GM12878 (cell line): ENCODE measurements at regions not wholly inside any gene's neighbourhood (a gene's known extent, or its start where the extent isn't known, plus 50 kb on each side); places are given as distances from the start of the nearest gene placed in this dataset.

Source experiments
- ATAC-seq: fragments of 200-7000 bp; cut with Tn5 transposase; 3 replicates; pipeline ENCODE4 v1.9.1; 2020; ENCODE audit warnings: mild to moderate bottlenecking, moderate library complexity
- BruUV-seq: library from RNA; stranded (reverse); fragments of 400-500 nt; replicated peaks from 2 replicates; lab custom pipeline; 2021; lab: Mats Ljungman, UMichigan
- CTCF ChIA-PET: fragments of 300-600 bp; sonication (Branson Sonifier 250); formaldehyde crosslinking; extraction: SDS; loops from one replicate; lab custom pipeline; 2021; ENCODE audit warnings: inconsistent platforms; lab: Yijun Ruan, JAX
- POLR2A ChIA-PET: fragments of 350-600 bp; formaldehyde crosslinking; extraction: SDS; loops from one replicate; lab custom pipeline; 2021; ENCODE audit warnings: inconsistent platforms; lab: Charles Lee
- RAD21 ChIA-PET: fragments of 300-600 bp; sonication (Branson Sonifier 250); formaldehyde crosslinking; loops from one replicate; lab custom pipeline; 2023; ENCODE audit warnings: antibody characterized with exemption; ENCODE audit not compliant: unreplicated experiment; lab: Charles Lee
- SMC1A ChIA-PET: fragments of 300-600 bp; sonication (Branson Sonifier 250); formaldehyde crosslinking; loops from one replicate; lab custom pipeline; 2023; ENCODE audit not compliant: unreplicated experiment, uncharacterized antibody; lab: Charles Lee
- DNase-seq: peaks from one replicate; pipeline ENCODE4 v3.0.0-alpha.2; 2011; ENCODE audit warnings: low read depth, low spot score
- FAIRE-seq: peaks from 3 replicates; lab custom pipeline; 2011; peaks lifted over from hg19 to GRCh38; lab: Jason Lieb, UNC
- H2AFZ ChIP-seq: 2 replicates; pipeline ENCODE4 v1.6.0; 2011; ENCODE audit warnings: low read depth, low read length, control low read depth; ENCODE audit not compliant: control insufficient read depth
- H3K27ac ChIP-seq: 2 replicates; pipeline ENCODE4 v1.5.1; 2011; ENCODE audit warnings: control low read depth; ENCODE audit not compliant: control insufficient read depth, insufficient read depth
- H3K27me3 ChIP-seq, 2 experiments: replicated peaks in 1 of 2; 2 replicates each; pipeline versions ENCODE4 v1.6.0 to v1.6.1; 2011; ENCODE audit warnings: low read length in 1 of 2; ENCODE audit not compliant: control insufficient read depth in 2 of 2, insufficient read depth in 2 of 2
- H3K36me3 ChIP-seq, 2 experiments: 2 replicates each; pipeline ENCODE4 v1.5.1; 2011; ENCODE audit warnings: low read length in 1 of 2; ENCODE audit not compliant: control insufficient read depth in 2 of 2, insufficient read depth in 2 of 2
- H3K4me1 ChIP-seq: 2 replicates; pipeline ENCODE4 v1.6.1; 2011; ENCODE audit warnings: mild to moderate bottlenecking, low read length, moderate library complexity, mixed read lengths; ENCODE audit not compliant: control insufficient read depth, insufficient read depth
- H3K4me2 ChIP-seq: 2 replicates; pipeline ENCODE4 v1.6.0; 2011; ENCODE audit warnings: control low read depth; ENCODE audit not compliant: control insufficient read depth, insufficient read depth
- H3K4me3 ChIP-seq: fragments of 200-600 bp; sonication (generic); 2 replicates; pipeline ENCODE4 v1.5.1; 2016
- H3K79me2 ChIP-seq: 2 replicates; pipeline ENCODE4 v1.6.0; 2011; ENCODE audit warnings: low read length; ENCODE audit not compliant: control insufficient read depth, insufficient read depth
- H3K9ac ChIP-seq: 2 replicates; pipeline ENCODE4 v1.8.0; 2011; ENCODE audit warnings: low read length, control low read depth, mixed read lengths; ENCODE audit not compliant: control insufficient read depth, insufficient read depth
- H3K9me3 ChIP-seq: replicated peaks from 3 replicates; pipeline ENCODE4 v1.5.1; 2011; ENCODE audit warnings: mild to moderate bottlenecking, low read length; ENCODE audit not compliant: control insufficient read depth, insufficient read depth
- H4K20me1 ChIP-seq: 2 replicates; pipeline ENCODE4 v1.6.0; 2011; ENCODE audit not compliant: control insufficient read depth, insufficient read depth
- ATF7 ChIP-seq: fragments of 450-650 bp; IDR thresholded peaks from 2 replicates; pipeline ENCODE4 v1.6.1; 2016; ENCODE audit warnings: low read depth, mild to moderate bottlenecking
- BHLHE40 ChIP-seq, 2 experiments: fragments of 450-650 bp in 1 of 2; IDR thresholded peaks; 2 replicates each; pipeline ENCODE4 v1.6.1; 2011 to 2017; ENCODE audit warnings: low read depth in 2 of 2, borderline replicate concordance in 1 of 2, improper control_type of control experiment in 1 of 2, low read length in 1 of 2, mild to moderate bottlenecking in 1 of 2
- CBX5 ChIP-seq: sonication (generic); IDR thresholded peaks from 2 replicates; pipeline ENCODE4 v1.6.1; 2016; ENCODE audit warnings: low read depth, moderate library complexity, mild to moderate bottlenecking, inconsistent platforms
- CREM ChIP-seq: IDR thresholded peaks from 2 replicates; pipeline ENCODE4 v1.6.1; 2014; ENCODE audit warnings: antibody characterized with exemption, low read depth
- CTCF ChIP-seq, 3 experiments: IDR thresholded peaks in 2 of 3; conservative IDR thresholded peaks in 1 of 3; 2 replicates each; pipeline ENCODE4 v1.5.1; 2011; ENCODE audit warnings: low read depth in 3 of 3, low read length in 3 of 3, mild to moderate bottlenecking in 3 of 3, control low read depth in 2 of 3, moderate library complexity in 2 of 3, inconsistent platforms in 1 of 3, mixed read lengths in 1 of 3; ENCODE audit not compliant: control insufficient read depth in 2 of 3, insufficient read depth in 1 of 3; ENCODE audit errors: extremely low read depth in 1 of 3
- DPF2 ChIP-seq: fragments of 450-650 bp; IDR thresholded peaks from 2 replicates; pipeline ENCODE4 v1.6.1; 2017; ENCODE audit warnings: mild to moderate bottlenecking
- MEF2B ChIP-seq: fragments of 450-650 bp; IDR thresholded peaks from 2 replicates; pipeline ENCODE4 v1.6.1; 2018; ENCODE audit warnings: mild to moderate bottlenecking, moderate library complexity; ENCODE audit not compliant: partially characterized antibody, poor library complexity, severe bottlenecking
- MYB ChIP-seq: fragments of 150-350 bp; IDR thresholded peaks from 2 replicates; pipeline ENCODE4 v1.6.1; 2014; ENCODE audit warnings: mild to moderate bottlenecking, low read depth, low read length, borderline replicate concordance
- NR2F1 ChIP-seq: fragments of 450-650 bp; conservative IDR thresholded peaks from 2 replicates; pipeline ENCODE4 v1.6.1; 2017; ENCODE audit warnings: mild to moderate bottlenecking
- NRF1 ChIP-seq: conservative IDR thresholded peaks from 2 replicates; pipeline ENCODE4 v1.6.1; 2011; ENCODE audit warnings: mild to moderate bottlenecking, low read depth, low read length, improper control_type of control experiment
- POU2F2 ChIP-seq: IDR thresholded peaks from 3 replicates; pipeline ENCODE4 v1.6.1; 2011; ENCODE audit warnings: low read depth, mild to moderate bottlenecking, low read length, borderline replicate concordance
- SMC3 ChIP-seq: IDR thresholded peaks from 2 replicates; pipeline ENCODE4 v1.6.1; 2011; ENCODE audit warnings: low read length, improper control_type of control experiment, borderline replicate concordance
- SREBF2 ChIP-seq: IDR thresholded peaks from 2 replicates; pipeline ENCODE4 v1.6.1; 2012; ENCODE audit warnings: mild to moderate bottlenecking, low read length
- SUPT20H ChIP-seq: IDR thresholded peaks from 2 replicates; pipeline ENCODE4 v1.6.1; 2011; ENCODE audit warnings: low read depth, mild to moderate bottlenecking, low read length, moderate library complexity, borderline replicate concordance; ENCODE audit not compliant: control insufficient read depth
- TCF12 ChIP-seq: IDR thresholded peaks from 2 replicates; pipeline ENCODE4 v1.6.1; 2011; ENCODE audit warnings: low read depth, mild to moderate bottlenecking, low read length
- YBX1 ChIP-seq: fragments of 450-650 bp; IDR thresholded peaks from 2 replicates; pipeline ENCODE4 v1.6.1; 2016; ENCODE audit warnings: antibody characterized with exemption
- YY1 ChIP-seq: IDR thresholded peaks from 2 replicates; pipeline ENCODE4 v1.6.1; 2011; ENCODE audit warnings: low read depth, mild to moderate bottlenecking, low read length
- ZNF384 ChIP-seq: IDR thresholded peaks from 2 replicates; pipeline ENCODE4 v1.6.1; 2012; ENCODE audit warnings: low read depth, mild to moderate bottlenecking, low read length, improper control_type of control experiment, borderline replicate concordance
- WGBS: methylation state at CpG from one replicate; pipeline ENCODE4 v1.1.6; 2016; ENCODE audit warnings: low lambda C conversion rate; ENCODE audit not compliant: insufficient replicate concordance, insufficient coverage; ENCODE audit errors: missing lambda C conversion rate; 5-methylcytosine and 5-hydroxymethylcytosine counted together
- in situ Hi-C: fragments of 300-500 bp; cut with MboI; formaldehyde crosslinking; loops from 9 replicates; pipeline ENCODE4 v1.14.3; 2018; ENCODE audit warnings: mixed read lengths
- intact Hi-C: fragments of 100-400 bp; cut with micrococcal nuclease; formaldehyde crosslinking; loops from one replicate; pipeline ENCODE4 v1.14.2; 2022; ENCODE audit not compliant: unreplicated experiment
- TF ChIP-seq, protein P1 (sequence below): fragments of 450-650 bp; IDR thresholded peaks from 2 replicates; pipeline ENCODE4 v1.6.1; 2016; ENCODE audit warnings: mild to moderate bottlenecking

DNA sequence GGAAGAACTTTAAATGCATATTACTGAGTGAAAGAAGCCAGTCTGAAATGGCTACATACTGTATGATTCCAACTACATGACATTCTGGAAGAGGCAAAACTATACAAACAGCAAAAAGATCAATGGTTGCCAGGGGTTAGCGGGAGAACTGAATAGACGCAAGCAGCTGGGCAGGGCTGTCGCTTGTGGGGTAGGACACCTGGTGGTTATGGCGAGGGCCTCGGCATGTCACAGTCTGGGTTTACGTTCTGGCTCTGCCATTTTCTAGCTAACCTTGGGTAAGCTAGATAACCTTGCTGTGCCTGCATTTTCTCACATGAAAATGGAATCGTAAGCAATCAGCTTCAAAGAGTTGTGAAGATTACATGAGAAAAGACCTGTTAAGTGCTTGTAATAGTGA is 55.2 kb upstream of the SYT13 start (continued):
- TF ChIP-seq NR2F1 = no peak

DNA sequence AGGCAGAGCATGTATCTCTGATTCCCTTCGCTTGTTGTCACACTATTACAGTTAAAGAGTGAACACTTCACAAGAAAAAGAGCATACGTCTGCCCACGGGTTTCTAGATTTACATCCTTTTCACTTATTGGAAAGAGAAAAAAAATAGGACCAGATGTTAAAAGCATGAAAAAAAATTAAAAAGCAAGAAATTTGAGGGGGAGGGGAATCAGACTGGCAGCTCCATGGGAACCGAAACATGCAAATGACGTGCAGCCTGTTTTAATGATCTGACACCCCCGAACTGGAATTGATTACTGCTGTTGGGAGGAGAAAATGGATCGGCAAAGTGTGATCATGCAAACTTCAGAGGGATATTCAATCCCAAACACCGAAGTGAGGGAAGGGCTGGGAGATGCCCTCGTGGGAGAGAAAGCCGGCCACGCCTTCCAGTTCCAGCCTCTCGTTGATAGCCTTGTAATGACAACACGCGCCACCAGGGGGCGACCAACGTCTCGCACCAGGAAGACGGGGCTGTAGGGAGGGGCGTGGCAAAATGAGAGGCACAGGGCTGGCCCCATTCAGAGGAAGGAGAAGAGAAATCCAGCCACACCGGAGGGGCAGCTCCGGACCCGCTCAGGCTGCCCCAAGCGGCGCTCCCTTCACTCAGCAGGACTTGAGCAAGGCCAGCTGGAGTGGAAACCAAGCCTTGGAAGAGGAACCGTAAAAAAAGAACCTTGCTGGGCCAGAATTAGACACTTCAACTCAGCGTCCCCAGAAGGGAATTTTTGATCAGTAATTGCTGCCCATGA is 53.8 kb upstream of the SYT13 start:
- peak; percentile 99 for ATAC-seq
- TF ChIP-seq NRF1 (0 out of 2 replicates have a peak, but pooled peaks have one; percentile 4), SUPT20H (no peak), TCF12 (0 out of 2 replicates have a peak, but pooled peaks have one; percentile 3), MEF2B (peak; percentile 47), ATF7 (0 out of 2 replicates have a peak, but pooled peaks have one; percentile 25), CTCF (IDR thresholded peaks at IDR 0.05 in 2 of 3, conservative IDR thresholded peaks at IDR 0.05 in 1 of 3; ENCODE audit: control insufficient read depth in 2 of 3, extremely low read depth in 1 of 3, insufficient read depth in 1 of 3, low read depth in 3 of 3, low read length in 3 of 3) (peak; percentile 92 to 97 (median 93); a peak in 5 of 6 replicates), SREBF2 (no peak), SMC3 (peak; percentile 69), DPF2 (no peak), YY1 (peak; percentile 72; the same call in 1 of the 2 replicates), CBX5 (no peak), ZNF384 (peak; percentile 28; the same call in 1 of the 2 replicates), MYB (no peak), POU2F2 (peak; percentile 92), YBX1 (no peak), BHLHE40 (IDR thresholded peaks at IDR 0.05; ENCODE audit: borderline replicate concordance in 1 of 2, low read depth in 2 of 2, low read length in 1 of 2) (peak in 1 of 2 experiments; percentile 33; a peak in 1 of 4 replicates), CREM (peak; percentile 62)
- TF ChIP-seq, protein P1, sequence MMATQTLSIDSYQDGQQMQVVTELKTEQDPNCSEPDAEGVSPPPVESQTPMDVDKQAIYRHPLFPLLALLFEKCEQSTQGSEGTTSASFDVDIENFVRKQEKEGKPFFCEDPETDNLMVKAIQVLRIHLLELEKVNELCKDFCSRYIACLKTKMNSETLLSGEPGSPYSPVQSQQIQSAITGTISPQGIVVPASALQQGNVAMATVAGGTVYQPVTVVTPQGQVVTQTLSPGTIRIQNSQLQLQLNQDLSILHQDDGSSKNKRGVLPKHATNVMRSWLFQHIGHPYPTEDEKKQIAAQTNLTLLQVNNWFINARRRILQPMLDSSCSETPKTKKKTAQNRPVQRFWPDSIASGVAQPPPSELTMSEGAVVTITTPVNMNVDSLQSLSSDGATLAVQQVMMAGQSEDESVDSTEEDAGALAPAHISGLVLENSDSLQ = peak; percentile 66

More for the DNA sequence above, 53.8 kb upstream of the SYT13 start:
- Histone ChIP-seq H3K36me3 (no peaks in the 10 kb centered on the region), H3K4me3 (peak overlapping the region; percentile 50; the same call in 1 of the 2 replicates), H4K20me1 (no peaks in the 10 kb centered on the region), H3K9ac (no peak overlapping the region), H2AFZ (peak overlapping the region; percentile 96), H3K27ac (no peak overlapping the region; the same call in 1 of the 2 replicates), H3K79me2 (no peaks in the 10 kb centered on the region), H3K9me3 (no peaks in the 10 kb centered on the region), H3K27me3 (peaks cover 0 to 4% of the 10 kb centered on the region in 2 experiments; a peak in 1 of 4 replicates), H3K4me2 (peak overlapping the region; percentile 95), H3K4me1 (peaks cover 10% of the 10 kb centered on the region; the same call in 1 of the 2 replicates)
- ChIA-PET RAD21 (interaction anchor here (1.4 to 1.9 kb wide), 2 partner anchors 314 to 431 kb away, joined by 3 to 6 read pairs; no protein-coding TSS in a partner anchor), SMC1A (interaction anchor here (0.8 kb wide), 1 partner anchor 431 kb away, joined by 3 read pairs; no protein-coding TSS in a partner anchor), CTCF (interaction anchor here (0.6 to 2.4 kb wide), 9 partner anchors 9 to 432 kb away, joined by 3 to 14 read pairs (median 3); no protein-coding TSS in a partner anchor), POLR2A (no interaction called here)
- in situ Hi-C loops = loop anchor here (25.0 kb wide), 1 partner anchor 403 kb away; no protein-coding TSS in a partner anchor
- FAIRE-seq (peak; percentile 76), DNase-seq (peak; percentile 58)
- intact Hi-C loops = loop anchor here (1.0 kb wide), 2 partner anchors 315 to 432 kb away; no protein-coding TSS in a partner anchor
- no TSS peak for BruUV-seq
- 4% methylated on average over 26 of the region's 26 CpGs for WGBS
